Stimulated activated naive CD8-positive, alpha-beta T cell treated with anti-CD3 and anti-CD28 coated beads, Interleukin-15, amount 100 ng/mL, for 72 hours (primary cell): ENCODE measurements at regions not wholly inside any gene's neighbourhood (a gene's known extent, or its start where the extent isn't known, plus 50 kb on each side); places are given as distances from the start of the nearest gene placed in this dataset.
"Not testable (repeated sequence)": the region's sequence is repeated elsewhere in the genome, so short reads cannot be mapped to it uniquely, and the experiment has no call there.

Source experiments
- ATAC-seq: fragments of 150-1000 bp; cut with Tn5 transposase; 2 replicates; pipeline ENCODE4 v1.10.0; 2021; ENCODE audit warnings: mild to moderate bottlenecking, moderate library complexity
- DNase-seq, 2 donors: peaks; one replicate each; pipeline ENCODE4 v3.0.0; 2021 to 2022
- H3K27ac Mint-ChIP-seq, 2 donors: one replicate each; pipeline ENCODE4 v1.8.0; 2022; ENCODE audit warnings: mild to moderate bottlenecking in 2 of 2, mixed read lengths in 2 of 2, moderate library complexity in 2 of 2
- H3K27me3 Mint-ChIP-seq: one replicate; pipeline ENCODE4 v1.8.0; 2022; ENCODE audit warnings: mixed read lengths
- H3K4me1 Mint-ChIP-seq: one replicate; pipeline ENCODE4 v1.8.0; 2022; ENCODE audit warnings: mild to moderate bottlenecking, mixed read lengths
- H3K4me3 Mint-ChIP-seq, 2 donors: one replicate each; pipeline ENCODE4 v1.8.0; 2022; ENCODE audit warnings: mild to moderate bottlenecking in 2 of 2, mixed read lengths in 2 of 2, moderate library complexity in 1 of 2
- H3K9me3 Mint-ChIP-seq, 2 donors: one replicate each; pipeline ENCODE4 v1.8.0; 2022; ENCODE audit warnings: mixed read lengths in 2 of 2

DNA sequence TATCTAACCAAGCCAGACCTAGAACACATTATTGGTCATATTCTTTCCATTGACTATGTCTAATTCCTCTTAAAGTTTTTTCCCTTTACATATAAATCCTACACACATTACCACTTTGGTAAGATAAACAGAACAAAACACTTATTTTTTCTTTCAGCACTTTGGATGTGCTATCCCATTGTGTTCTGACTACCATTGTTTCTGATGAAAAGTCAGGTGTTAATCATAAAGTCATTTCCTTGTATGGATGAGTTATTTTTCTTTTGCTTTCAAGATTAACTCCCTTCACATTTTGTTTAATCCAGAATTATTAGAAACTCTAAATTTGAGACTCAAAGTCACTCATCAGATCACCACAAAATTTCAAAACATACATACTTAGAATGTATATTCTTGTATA lies 504.4 kb upstream of the ZNF337 start:
- not testable (repeated sequence) for H3K27ac Mint-ChIP-seq, H3K4me3 Mint-ChIP-seq, H3K9me3 Mint-ChIP-seq, DNase-seq, H3K27me3 Mint-ChIP-seq, ATAC-seq, H3K4me1 Mint-ChIP-seq

- H3K4me3 Mint-ChIP-seq, H3K9me3 Mint-ChIP-seq, DNase-seq, H3K27me3 Mint-ChIP-seq, H3K4me1 Mint-ChIP-seq, H3K27ac Mint-ChIP-seq, ATAC-seq: not testable (repeated sequence)
These were observed 490.7 kb upstream of the ZNF337 start for GRCh38 chr20:26187329-26187728.

DNA sequence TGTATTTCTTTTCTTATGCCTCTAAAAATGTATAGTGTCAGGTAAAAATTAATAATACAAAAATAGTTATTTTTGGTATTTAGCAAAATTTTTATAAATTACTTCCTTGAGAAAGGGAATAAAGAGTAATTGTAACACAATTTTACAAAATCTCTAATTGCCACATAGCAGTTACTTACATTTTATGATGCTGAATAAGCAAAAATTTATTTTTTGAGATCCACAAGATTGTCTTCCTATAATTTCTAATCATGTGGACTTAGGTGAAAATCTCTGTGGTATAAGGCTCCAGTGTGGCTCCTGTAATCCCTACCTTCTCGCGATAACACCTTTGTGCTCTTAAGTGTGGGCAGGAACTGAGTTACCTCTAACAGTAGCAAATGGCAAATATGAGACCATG lies 487.1 kb upstream of the ZNF337 start:
- H3K4me1 Mint-ChIP-seq, H3K9me3 Mint-ChIP-seq: not testable (repeated sequence)

DNA sequence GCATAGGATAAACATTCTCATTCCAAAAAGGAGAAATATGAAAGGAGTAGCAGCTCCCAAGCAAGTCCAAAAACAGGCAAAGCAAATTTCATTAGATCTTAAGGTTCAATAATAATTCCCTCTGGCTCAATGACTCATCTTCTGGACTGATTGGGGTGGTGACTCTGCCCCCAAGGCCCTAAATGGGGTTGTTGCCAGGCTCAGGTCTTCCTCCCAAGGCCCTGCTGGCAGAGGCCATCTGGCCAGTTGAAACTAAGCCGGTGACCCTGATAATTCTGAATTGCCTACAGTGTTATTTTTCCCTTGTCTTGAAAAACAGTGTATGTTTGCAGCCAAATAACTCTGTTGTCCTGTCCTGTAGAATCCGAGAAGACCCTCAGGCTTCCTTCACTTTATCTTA lies 484.7 kb upstream of the ZNF337 start:
- not testable (repeated sequence) for H3K27me3 Mint-ChIP-seq, H3K4me1 Mint-ChIP-seq, ATAC-seq, DNase-seq, H3K27ac Mint-ChIP-seq, H3K4me3 Mint-ChIP-seq, H3K9me3 Mint-ChIP-seq

More for the DNA sequence above, 487.1 kb upstream of the ZNF337 start:
- not testable (repeated sequence) for DNase-seq, ATAC-seq, H3K4me3 Mint-ChIP-seq, H3K27ac Mint-ChIP-seq, H3K27me3 Mint-ChIP-seq

- not testable (repeated sequence) for H3K4me3 Mint-ChIP-seq, H3K27ac Mint-ChIP-seq
These were observed 475.2 kb upstream of the ZNF337 start for GRCh38 chr20:26171875-26172274.

GRCh38 chr20:26169506-26169905 lies 472.9 kb upstream of the ZNF337 start:
- DNase-seq (no peak), ATAC-seq (no peak)
- no peak overlapping the region for H3K4me3 Mint-ChIP-seq
- no peaks in the 10 kb centered on the region for H3K9me3 Mint-ChIP-seq
- H3K4me1 Mint-ChIP-seq = no peaks in the 10 kb centered on the region
- no peak overlapping the region for H3K27ac Mint-ChIP-seq
- H3K27me3 Mint-ChIP-seq = peaks cover 7% of the 10 kb centered on the region

More at GRCh38 chr20:26171875-26172274, 475.2 kb upstream of the ZNF337 start:
- not testable (repeated sequence) for ATAC-seq, H3K4me1 Mint-ChIP-seq, DNase-seq, H3K9me3 Mint-ChIP-seq, H3K27me3 Mint-ChIP-seq

DNA sequence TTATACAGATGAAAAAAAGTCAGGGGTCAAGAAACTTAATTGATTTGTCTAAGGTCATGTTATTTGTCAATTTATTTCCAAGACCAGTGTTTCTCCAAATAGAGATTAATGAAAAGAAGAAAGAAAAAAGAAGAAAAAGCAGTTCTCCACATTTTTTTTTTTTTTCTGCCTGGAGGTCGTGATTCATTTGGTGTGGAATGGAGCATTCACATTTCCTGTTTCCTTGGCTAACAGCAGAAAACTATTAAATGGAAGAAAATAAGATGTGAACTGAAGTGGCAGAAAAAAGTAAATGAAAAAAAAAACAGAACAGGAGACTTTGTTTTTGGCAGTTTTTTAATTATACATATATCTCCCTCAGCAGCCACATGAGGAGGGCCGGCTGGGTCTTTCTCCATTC lies 470.8 kb upstream of the ZNF337 start:
- Mint-ChIP-seq H3K27me3 (peaks cover 15% of the 10 kb centered on the region), H3K4me3 (no peak overlapping the region), H3K27ac (no peak overlapping the region), H3K4me1 (no peaks in the 10 kb centered on the region), H3K9me3 (no peaks in the 10 kb centered on the region)
- no peak for ATAC-seq
- no peak for DNase-seq

GRCh38 chr20:26163890-26164289 lies 467.2 kb upstream of the ZNF337 start:
- Mint-ChIP-seq H3K27ac (no peak overlapping the region), H3K4me1 (no peaks in the 10 kb centered on the region), H3K9me3 (no peaks in the 10 kb centered on the region), H3K4me3 (no peak overlapping the region), H3K27me3 (peaks cover 15% of the 10 kb centered on the region)
- DNase-seq (no peak), ATAC-seq (no peak)

- H3K4me1 Mint-ChIP-seq, H3K27ac Mint-ChIP-seq, ATAC-seq, DNase-seq, H3K9me3 Mint-ChIP-seq, H3K4me3 Mint-ChIP-seq: not testable (repeated sequence)
- peaks cover 15% of the 10 kb centered on the region for H3K27me3 Mint-ChIP-seq
These were observed 466.5 kb upstream of the ZNF337 start for GRCh38 chr20:26163151-26163550.

DNA sequence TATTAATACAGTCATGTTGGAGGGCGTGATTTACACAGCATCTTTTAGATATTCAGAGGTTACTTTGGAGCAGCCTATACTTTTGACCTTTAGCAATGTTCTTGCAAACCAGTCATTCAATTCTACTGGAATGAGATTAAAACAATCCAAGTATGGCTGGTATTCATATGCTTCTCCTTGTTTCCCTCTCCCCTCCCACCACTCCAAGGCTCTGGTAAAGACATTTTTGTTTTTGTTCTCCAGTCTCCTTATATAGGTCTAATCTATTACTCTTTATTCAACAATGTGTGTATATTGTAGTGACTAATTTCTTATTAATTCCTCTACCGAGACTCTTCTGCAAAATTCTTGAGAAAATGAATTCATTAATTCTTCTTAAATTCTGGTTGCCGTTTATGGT lies 465.1 kb upstream of the ZNF337 start:
- H3K9me3 Mint-ChIP-seq, ATAC-seq, H3K4me3 Mint-ChIP-seq, H3K4me1 Mint-ChIP-seq, DNase-seq, H3K27ac Mint-ChIP-seq: not testable (repeated sequence)
- peaks cover 15% of the 10 kb centered on the region for H3K27me3 Mint-ChIP-seq

DNA sequence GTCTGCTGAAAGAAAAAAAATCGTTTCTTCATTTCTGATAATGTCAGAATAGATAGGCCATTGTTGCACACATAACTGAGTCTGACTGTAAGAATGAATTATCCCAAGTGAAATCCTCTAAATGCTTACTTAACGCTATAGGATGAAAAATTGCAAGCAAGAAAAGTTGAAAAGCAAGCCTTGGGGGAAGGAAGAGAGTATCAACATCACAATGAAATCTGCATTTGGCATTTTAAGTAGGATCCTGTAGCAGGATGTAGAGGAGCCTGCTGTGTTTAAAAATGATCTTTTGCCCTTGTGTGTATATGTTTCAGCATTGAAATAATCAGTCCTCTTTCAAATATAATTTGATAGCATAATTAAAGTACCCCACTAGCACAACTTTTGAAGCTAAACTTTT lies 464.3 kb upstream of the ZNF337 start:
- not testable (repeated sequence) for DNase-seq, H3K4me1 Mint-ChIP-seq, ATAC-seq, H3K27me3 Mint-ChIP-seq, H3K27ac Mint-ChIP-seq, H3K4me3 Mint-ChIP-seq, H3K9me3 Mint-ChIP-seq

DNA sequence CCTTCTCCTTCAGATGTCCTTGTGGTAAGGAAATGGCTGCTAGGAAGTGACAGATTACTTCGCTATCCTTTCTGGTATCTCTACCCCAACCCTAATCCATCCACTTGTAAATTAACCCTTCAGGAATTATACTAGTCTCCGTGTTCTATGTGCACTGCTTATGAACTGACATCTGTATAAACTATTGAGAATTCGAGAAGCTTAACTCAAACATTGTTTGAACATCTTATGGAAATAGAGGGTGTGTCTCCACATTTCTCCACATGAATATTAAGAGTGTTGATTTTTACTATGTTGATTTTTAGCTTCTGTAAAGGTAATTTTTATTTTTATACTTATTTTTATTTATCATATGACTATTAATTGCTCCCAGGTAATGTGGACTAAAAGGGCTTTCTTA lies 457.6 kb upstream of the ZNF337 start:
- ATAC-seq = no peak
- H3K4me1 Mint-ChIP-seq = no peaks in the 10 kb centered on the region

DNA sequence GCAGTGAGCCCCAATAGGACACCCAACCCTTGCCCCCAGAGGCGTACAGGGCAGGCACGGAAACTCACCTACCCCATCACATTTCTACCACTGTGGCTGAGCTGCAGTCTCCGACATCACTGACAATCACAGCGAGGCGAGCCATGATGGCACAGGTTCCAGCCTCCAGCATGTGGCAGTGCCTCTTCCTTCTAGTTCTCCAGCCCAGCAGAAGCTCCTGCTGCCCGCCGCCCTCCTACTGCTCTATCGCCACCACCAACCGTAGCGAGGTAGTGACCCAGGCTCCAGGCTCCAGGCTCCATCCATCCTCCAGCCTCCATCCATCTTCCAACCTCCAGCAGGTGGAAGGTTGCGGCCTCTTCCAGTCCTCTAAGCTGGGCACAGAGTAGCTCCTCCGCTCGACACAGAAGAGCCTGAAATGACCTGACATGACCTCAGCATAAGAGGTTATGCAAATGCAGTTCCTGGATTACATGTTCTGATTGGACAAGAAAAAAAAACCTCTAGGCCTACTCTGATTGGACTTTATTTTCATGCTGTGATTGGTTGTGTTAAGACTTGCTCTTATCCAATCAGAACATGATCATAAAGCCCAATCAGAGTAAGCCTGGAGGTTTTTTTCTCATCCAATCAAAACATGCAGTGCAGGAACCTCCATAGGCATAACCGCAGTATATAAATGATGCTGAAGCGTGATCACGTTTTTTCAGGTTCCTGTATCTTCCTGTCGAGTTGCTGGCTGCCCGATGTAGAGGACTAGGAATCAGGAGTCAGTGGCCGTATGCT lies 438.9 kb upstream of the ZNF337 start:
- Mint-ChIP-seq H3K27ac (no peak overlapping the region), H3K4me1 (no peaks in the 10 kb centered on the region), H3K4me3 (no peak overlapping the region), H3K9me3 (peaks cover 3 to 10% of the 10 kb centered on the region in 2 donors), H3K27me3 (no peaks in the 10 kb centered on the region)
- DNase-seq (no peak), ATAC-seq (no peak)

More for the DNA sequence above, 457.6 kb upstream of the ZNF337 start:
- DNase-seq = no peak
- Mint-ChIP-seq H3K27me3 (peaks cover 7% of the 10 kb centered on the region), H3K27ac (peak overlapping the region in 1 of 2 donors; percentile 33), H3K9me3 (no peaks in the 10 kb centered on the region), H3K4me3 (no peak overlapping the region)

GRCh38 chr20:26134606-26135005 lies 438.0 kb upstream of the ZNF337 start:
- Mint-ChIP-seq H3K27me3 (no peaks in the 10 kb centered on the region), H3K27ac (no peak overlapping the region), H3K4me3 (no peak overlapping the region), H3K4me1 (no peaks in the 10 kb centered on the region), H3K9me3 (peaks cover 3 to 10% of the 10 kb centered on the region in 2 donors)
- no peak for ATAC-seq
- no peak for DNase-seq

GRCh38 chr20:26133794-26134193 lies 437.1 kb upstream of the ZNF337 start:
- not testable (repeated sequence) for H3K27ac Mint-ChIP-seq, ATAC-seq, H3K4me1 Mint-ChIP-seq, H3K4me3 Mint-ChIP-seq, H3K27me3 Mint-ChIP-seq, DNase-seq
- H3K9me3 Mint-ChIP-seq = peaks cover 3 to 10% of the 10 kb centered on the region in 2 donors

DNA sequence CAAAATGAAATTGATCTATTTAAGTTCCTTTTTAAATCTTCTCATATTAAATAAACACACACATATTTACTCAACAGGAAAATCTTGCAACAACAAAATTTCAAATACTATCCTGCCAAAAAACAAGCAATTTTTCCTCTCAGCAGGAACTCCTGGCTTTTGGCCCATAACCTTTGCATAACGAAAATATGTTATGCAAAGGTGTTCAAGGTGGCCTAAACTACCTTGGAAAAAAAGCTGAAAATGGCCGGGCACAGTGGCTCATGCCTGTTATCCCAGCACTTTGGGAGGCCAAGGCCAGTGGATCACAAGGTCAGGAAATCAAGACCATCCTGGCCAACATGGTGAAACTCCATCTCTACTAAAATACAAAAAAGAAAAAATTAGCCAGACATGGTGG lies 424.3 kb upstream of the ZNF337 start:
- not testable (repeated sequence) for H3K27me3 Mint-ChIP-seq

DNA sequence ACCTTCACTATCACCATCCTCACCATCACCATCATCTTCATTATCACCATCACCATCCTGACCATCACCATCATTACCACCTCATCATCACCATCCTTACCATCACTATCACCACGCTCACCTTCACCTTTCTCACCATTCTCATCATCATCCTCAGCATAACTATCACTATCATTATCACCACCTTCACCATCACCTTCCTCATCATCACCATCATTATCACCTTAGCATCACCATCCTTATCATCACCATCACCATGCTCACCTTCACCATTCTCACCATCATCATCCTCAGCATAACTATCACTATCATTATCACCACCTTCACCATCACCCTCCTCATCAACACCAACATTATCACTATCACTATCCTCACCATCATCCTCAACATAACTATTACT lies 397.8 kb upstream of the ZNF337 start:
- ATAC-seq, H3K27me3 Mint-ChIP-seq, H3K4me1 Mint-ChIP-seq, H3K27ac Mint-ChIP-seq, H3K9me3 Mint-ChIP-seq, DNase-seq, H3K4me3 Mint-ChIP-seq: not testable (repeated sequence)

More for the DNA sequence above, 424.3 kb upstream of the ZNF337 start:
- H3K4me3 Mint-ChIP-seq, DNase-seq, ATAC-seq, H3K9me3 Mint-ChIP-seq, H3K4me1 Mint-ChIP-seq: not testable (repeated sequence)
- H3K27ac Mint-ChIP-seq = peak overlapping the region in 1 of 2 donors; percentile 54
